NCI-H1092 treated with DMSO at 0.1 percent for 48 hours (cell line): ENCODE measurements at regions not wholly inside any gene's neighbourhood (a gene's known extent, or its start where the extent isn't known, plus 50 kb on each side); places are given as distances from the start of the nearest gene placed in this dataset.

Experiments used
- DNase-seq: peaks from one replicate; lab custom pipeline; 2025; lab: John Stamatoyannopoulos, UW

- DNase-seq = no peak
These were observed 380.6 kb downstream of the SIPA1L2 start for GRCh38 chr1:232249339-232249738.

GRCh38 chr1:232248276-232248820 lies 381.6 kb downstream of the SIPA1L2 start:
- peak; percentile 22 for DNase-seq

- DNase-seq = peak; percentile 18
These were observed 382.3 kb downstream of the SIPA1L2 start for GRCh38 chr1:232247669-232248068.

GRCh38 chr1:232244426-232244825 lies 385.5 kb downstream of the SIPA1L2 start:
- no peak for DNase-seq

GRCh38 chr1:232239998-232240397 lies 389.9 kb downstream of the SIPA1L2 start:
- peak; percentile 66 for DNase-seq

GRCh38 chr1:232239522-232239921 lies 390.4 kb downstream of the SIPA1L2 start:
- DNase-seq = no peak

- DNase-seq = peak; percentile 15
These were observed 391.9 kb downstream of the SIPA1L2 start for GRCh38 chr1:232238009-232238408.

GRCh38 chr1:232227306-232227705 lies 402.6 kb downstream of the SIPA1L2 start:
- DNase-seq = peak; percentile 63

GRCh38 chr1:232226197-232226712 lies 403.7 kb downstream of the SIPA1L2 start:
- DNase-seq = peak; percentile 54

GRCh38 chr1:232225336-232226131 lies 404.4 kb downstream of the SIPA1L2 start:
- no peak for DNase-seq

GRCh38 chr1:232223887-232224286 lies 406.0 kb downstream of the SIPA1L2 start:
- no peak for DNase-seq

- peak; percentile 47 for DNase-seq
These were observed 406.7 kb downstream of the SIPA1L2 start for GRCh38 chr1:232223183-232223708.

- DNase-seq = no peak
These were observed 407.3 kb downstream of the SIPA1L2 start for GRCh38 chr1:232222614-232223013.

GRCh38 chr1:232221802-232222499 lies 408.0 kb downstream of the SIPA1L2 start:
- DNase-seq = no peak

- DNase-seq = peak; percentile 62
These were observed 410.7 kb downstream of the SIPA1L2 start for GRCh38 chr1:232218955-232219865.

GRCh38 chr1:232213928-232214327 lies 416.0 kb downstream of the SIPA1L2 start:
- DNase-seq = no peak

GRCh38 chr1:232212253-232212652 lies 417.7 kb downstream of the SIPA1L2 start:
- no peak for DNase-seq

- no peak for DNase-seq
These were observed 418.8 kb downstream of the SIPA1L2 start for GRCh38 chr1:232211149-232211548.

GRCh38 chr1:232209357-232209756 lies 420.6 kb downstream of the SIPA1L2 start:
- no peak for DNase-seq

GRCh38 chr1:232207073-232207866 lies 422.7 kb downstream of the SIPA1L2 start:
- peak; percentile 48 for DNase-seq

- no peak for DNase-seq
These were observed 425.7 kb downstream of the SIPA1L2 start for GRCh38 chr1:232204269-232204668.
